ENCODE measurements at regions not wholly inside any gene's neighbourhood (a gene's known extent, or its start where the extent isn't known, plus 50 kb on each side); places are given as distances from the start of the nearest gene placed in this dataset.

DNA sequence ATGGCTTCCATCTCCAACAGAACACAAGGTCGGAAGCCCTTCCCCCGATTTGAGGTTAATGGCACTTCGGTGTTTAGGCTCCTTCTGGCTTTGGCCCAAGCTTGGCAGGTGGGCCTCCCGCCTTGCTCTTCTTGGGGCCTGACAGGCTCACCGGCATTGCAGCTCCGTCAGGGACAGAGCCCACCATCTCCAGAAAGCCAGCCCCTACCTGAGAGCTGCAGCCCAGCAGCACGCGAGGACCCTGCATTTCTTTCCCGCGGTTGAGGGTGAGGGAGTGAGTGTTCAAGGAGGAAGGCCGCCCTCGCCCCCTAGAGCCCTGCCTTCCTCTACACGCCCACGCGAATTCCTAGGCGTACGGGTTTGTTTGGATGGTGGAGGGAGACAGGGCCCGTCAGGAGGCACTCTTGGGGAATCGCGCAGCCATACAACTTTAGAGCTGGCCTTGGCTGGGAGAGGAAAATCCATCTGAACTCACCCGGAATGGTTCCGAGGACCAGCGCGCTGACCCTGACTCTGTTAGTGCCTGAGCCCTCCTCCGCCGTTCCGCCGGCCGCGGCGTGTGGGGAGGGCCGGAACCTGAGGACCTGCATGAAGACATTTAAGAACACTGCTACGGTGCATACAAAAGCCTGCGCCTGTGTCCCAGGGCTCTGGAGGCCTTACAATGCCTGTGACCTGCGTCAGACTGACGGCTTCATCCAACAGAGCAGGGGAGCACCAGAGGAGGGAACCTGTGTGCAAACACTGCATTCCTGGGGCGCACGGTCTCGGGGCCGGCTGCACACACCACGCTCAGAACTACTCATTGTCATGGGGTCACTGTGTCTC lies 73.8 kb downstream of the MRPL36 start:
- TF ChIP-seq, protein P1, sequence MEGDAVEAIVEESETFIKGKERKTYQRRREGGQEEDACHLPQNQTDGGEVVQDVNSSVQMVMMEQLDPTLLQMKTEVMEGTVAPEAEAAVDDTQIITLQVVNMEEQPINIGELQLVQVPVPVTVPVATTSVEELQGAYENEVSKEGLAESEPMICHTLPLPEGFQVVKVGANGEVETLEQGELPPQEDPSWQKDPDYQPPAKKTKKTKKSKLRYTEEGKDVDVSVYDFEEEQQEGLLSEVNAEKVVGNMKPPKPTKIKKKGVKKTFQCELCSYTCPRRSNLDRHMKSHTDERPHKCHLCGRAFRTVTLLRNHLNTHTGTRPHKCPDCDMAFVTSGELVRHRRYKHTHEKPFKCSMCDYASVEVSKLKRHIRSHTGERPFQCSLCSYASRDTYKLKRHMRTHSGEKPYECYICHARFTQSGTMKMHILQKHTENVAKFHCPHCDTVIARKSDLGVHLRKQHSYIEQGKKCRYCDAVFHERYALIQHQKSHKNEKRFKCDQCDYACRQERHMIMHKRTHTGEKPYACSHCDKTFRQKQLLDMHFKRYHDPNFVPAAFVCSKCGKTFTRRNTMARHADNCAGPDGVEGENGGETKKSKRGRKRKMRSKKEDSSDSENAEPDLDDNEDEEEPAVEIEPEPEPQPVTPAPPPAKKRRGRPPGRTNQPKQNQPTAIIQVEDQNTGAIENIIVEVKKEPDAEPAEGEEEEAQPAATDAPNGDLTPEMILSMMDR (IDR thresholded peaks at IDR 0.05): no peak
- TF ChIP-seq POLR2A (IDR thresholded peaks at IDR 0.05): no peak
- TF ChIP-seq POLR2AphosphoS5 (IDR thresholded peaks at IDR 0.05; ENCODE audit: insufficient read depth in 1 of 2, low read depth in 1 of 2): no peak
